HepG2 (cell line): ENCODE measurements at regions not wholly inside any gene's neighbourhood (a gene's known extent, or its start where the extent isn't known, plus 50 kb on each side); places are given as distances from the start of the nearest gene placed in this dataset.

ENCODE experiments used
- ATAC-seq: fragments of 200-7000 bp; cut with Tn5 transposase; 3 replicates; pipeline ENCODE4 v1.9.1; 2020; ENCODE audit warnings: mild to moderate bottlenecking, moderate library complexity
- BruUV-seq: library from RNA; stranded (reverse); fragments of 400-500 nt; replicated peaks from 2 replicates; lab custom pipeline; 2021; lab: Mats Ljungman, UMichigan
- CTCF ChIA-PET: fragments of 300-600 bp; formaldehyde crosslinking; extraction: SDS; loops from one replicate; lab custom pipeline; 2021; ENCODE audit warnings: low total read pairs, inconsistent platforms, low intra/inter-chr PET ratio; lab: Yijun Ruan, JAX
- POLR2A ChIA-PET: fragments of 350-600 bp; sonication (Branson Sonifier 250); formaldehyde crosslinking; loops from one replicate; lab custom pipeline; 2020; ENCODE audit warnings: antibody characterized with exemption, inconsistent platforms; lab: Yijun Ruan, JAX
- DNase-seq: peaks from one replicate; pipeline ENCODE4 v3.0.0-alpha.2; 2015; ENCODE audit warnings: low spot score
- FAIRE-seq: peaks from 3 replicates; lab custom pipeline; 2011; peaks lifted over from hg19 to GRCh38; lab: Jason Lieb, UNC
- H2AFZ ChIP-seq: one replicate; pipeline ENCODE4 v1.6.1; 2011; ENCODE audit warnings: low read length, inconsistent platforms
- H3K27ac ChIP-seq: fragments of 300-600 bp; 3 replicates; pipeline ENCODE4 v1.8.0; 2011; ENCODE audit warnings: mixed run types, mild to moderate bottlenecking, mixed read lengths, low read length, inconsistent platforms; ENCODE audit not compliant: insufficient read depth; ENCODE audit errors: extremely low read length
- H3K27me3 ChIP-seq, 2 experiments: fragments of 200-600 bp in 1 of 2; 2 replicates in 1 of 2; 3 replicates in 1 of 2; pipeline versions ENCODE4 v1.6.0 to v1.8.0; 2011; ENCODE audit warnings: low read length in 2 of 2, mild to moderate bottlenecking in 2 of 2, moderate library complexity in 2 of 2, inconsistent platforms in 1 of 2; ENCODE audit not compliant: insufficient read depth in 2 of 2, control insufficient read depth in 1 of 2
- H3K36me3 ChIP-seq, 2 experiments: fragments of 200-600 bp in 1 of 2; replicated peaks in 1 of 2; 2 replicates in 1 of 2; 3 replicates in 1 of 2; pipeline versions ENCODE4 v1.5.1 to v1.8.0; 2011; ENCODE audit warnings: low read length in 2 of 2, inconsistent platforms in 1 of 2; ENCODE audit not compliant: insufficient read depth in 2 of 2, control insufficient read depth in 1 of 2
- H3K4me1 ChIP-seq: 2 replicates; pipeline ENCODE4 v1.5.1; 2012; ENCODE audit warnings: low read length, inconsistent platforms; ENCODE audit not compliant: insufficient read depth
- H3K4me2 ChIP-seq: 2 replicates; pipeline ENCODE4 v1.6.0; 2011; ENCODE audit warnings: low read depth, low read length, inconsistent platforms
- H3K4me3 ChIP-seq, 3 experiments: fragments of 200-600 bp in 1 of 3; sonication (generic), shearing (Covaris generic) in 1 of 3; replicated peaks in 1 of 3; 2 replicates each; pipeline ENCODE4 v1.5.1; 2011 to 2016; ENCODE audit warnings: low read length in 3 of 3, inconsistent platforms in 2 of 3, low read depth in 2 of 3, mild to moderate bottlenecking in 2 of 3, control low read depth in 1 of 3, mixed read lengths in 1 of 3; ENCODE audit not compliant: insufficient read depth in 1 of 3
- H3K79me2 ChIP-seq: one replicate; pipeline ENCODE4 v1.6.1; 2011; ENCODE audit warnings: low read length, inconsistent platforms; ENCODE audit not compliant: insufficient read depth
- H3K9ac ChIP-seq: 2 replicates; pipeline ENCODE4 v1.6.0; 2011; ENCODE audit warnings: mild to moderate bottlenecking, low read depth, low read length, inconsistent platforms; ENCODE audit not compliant: insufficient read depth
- H3K9me3 ChIP-seq: 2 replicates; pipeline ENCODE4 v1.5.1; 2012; ENCODE audit warnings: mild to moderate bottlenecking, low read length
- H4K20me1 ChIP-seq: 2 replicates; pipeline ENCODE4 v1.6.0; 2011; ENCODE audit warnings: inconsistent platforms, mild to moderate bottlenecking, low read length, moderate library complexity; ENCODE audit not compliant: insufficient read depth
- DR1 ChIP-seq: sonication (generic); formaldehyde crosslinking; IDR thresholded peaks from 2 replicates; pipeline ENCODE4 v1.8.0; 2021; ENCODE audit warnings: mild to moderate bottlenecking, missing genetic modification reagents, inconsistent platforms
- HNRNPUL1 ChIP-seq: fragments of 200-400 bp; formaldehyde crosslinking; IDR thresholded peaks from 2 replicates; pipeline ENCODE4 v1.6.1; 2017; ENCODE audit warnings: low read depth, mild to moderate bottlenecking, low read length, moderate library complexity
- MAF1 ChIP-seq: sonication (generic); formaldehyde crosslinking; IDR thresholded peaks from 2 replicates; pipeline ENCODE4 v1.5.0; 2020; ENCODE audit warnings: missing genetic modification reagents, borderline replicate concordance
- NAIF1 ChIP-seq: sonication (generic); formaldehyde crosslinking; IDR thresholded peaks from 2 replicates; pipeline ENCODE4 v1.5.0; 2020; ENCODE audit warnings: mild to moderate bottlenecking, missing genetic modification reagents, borderline replicate concordance
- PCBP1 ChIP-seq: fragments of 200-400 bp; formaldehyde crosslinking; IDR thresholded peaks from 2 replicates; pipeline ENCODE4 v1.6.1; 2017; ENCODE audit warnings: mild to moderate bottlenecking, low read depth, low read length, borderline replicate concordance
- PPARG ChIP-seq: conservative IDR thresholded peaks from 2 replicates; pipeline ENCODE4 v1.6.1; 2016; ENCODE audit warnings: missing biosample characterization, missing genetic modification reagents
- REL ChIP-seq: sonication (generic); formaldehyde crosslinking; conservative IDR thresholded peaks from 2 replicates; pipeline ENCODE4 v1.8.0; 2022; ENCODE audit warnings: mild to moderate bottlenecking, missing genetic modification reagents, moderate library complexity
- RFXANK ChIP-seq: IDR thresholded peaks from 2 replicates; pipeline ENCODE4 v1.6.1; 2016
- RORA ChIP-seq: sonication (generic); formaldehyde crosslinking; IDR thresholded peaks from 2 replicates; pipeline ENCODE4 v1.5.0; 2020; ENCODE audit warnings: mild to moderate bottlenecking, missing genetic modification reagents, moderate library complexity
- SIN3A ChIP-seq: IDR thresholded peaks from 2 replicates; pipeline ENCODE4 v1.6.1; 2011; ENCODE audit warnings: low read depth, mild to moderate bottlenecking, control low read depth, low read length, borderline replicate concordance
- ZNF589 ChIP-seq: sonication (generic); formaldehyde crosslinking; conservative IDR thresholded peaks from 2 replicates; pipeline ENCODE4 v1.8.0; 2022; ENCODE audit warnings: mild to moderate bottlenecking, moderate library complexity, missing genetic modification reagents
- in situ Hi-C: cut with HindIII; loops from 2 replicates; pipeline ENCODE4 v1.10.0; 2017; ENCODE audit warnings: low pct_unique_long_range_greater_than_20kb; ENCODE audit not compliant: extremely low pct_ligation_motif_present
- intact Hi-C: fragments of 100-400 bp; cut with micrococcal nuclease; formaldehyde crosslinking; loops from one replicate; pipeline ENCODE4 v1.10.0; 2022; ENCODE audit not compliant: unreplicated experiment
- TF ChIP-seq, protein P1 (sequence below): sonication (generic); formaldehyde crosslinking; IDR thresholded peaks from 2 replicates; pipeline ENCODE4 v1.4.0; 2020; ENCODE audit warnings: missing genetic modification reagents, borderline replicate concordance
- TF ChIP-seq, protein P2 (sequence below): sonication (generic); formaldehyde crosslinking; IDR thresholded peaks from 2 replicates; pipeline ENCODE4 v1.9.0; 2021; ENCODE audit warnings: missing genetic modification reagents, borderline replicate concordance
- TF ChIP-seq, protein P3 (sequence below): sonication (generic); formaldehyde crosslinking; IDR thresholded peaks from 2 replicates; pipeline ENCODE4 v1.4.0; 2020; ENCODE audit warnings: missing genetic modification reagents
- TF ChIP-seq, protein P4 (sequence below): sonication (generic); formaldehyde crosslinking; IDR thresholded peaks from 2 replicates; pipeline ENCODE4 v1.5.1; 2020; ENCODE audit warnings: mild to moderate bottlenecking, moderate library complexity, missing genetic modification reagents
- TF ChIP-seq, protein P5 (sequence below): sonication (generic); formaldehyde crosslinking; IDR thresholded peaks from 2 replicates; pipeline ENCODE4 v1.5.0; 2020; ENCODE audit warnings: missing genetic modification reagents, mild to moderate bottlenecking, borderline replicate concordance

DNA sequence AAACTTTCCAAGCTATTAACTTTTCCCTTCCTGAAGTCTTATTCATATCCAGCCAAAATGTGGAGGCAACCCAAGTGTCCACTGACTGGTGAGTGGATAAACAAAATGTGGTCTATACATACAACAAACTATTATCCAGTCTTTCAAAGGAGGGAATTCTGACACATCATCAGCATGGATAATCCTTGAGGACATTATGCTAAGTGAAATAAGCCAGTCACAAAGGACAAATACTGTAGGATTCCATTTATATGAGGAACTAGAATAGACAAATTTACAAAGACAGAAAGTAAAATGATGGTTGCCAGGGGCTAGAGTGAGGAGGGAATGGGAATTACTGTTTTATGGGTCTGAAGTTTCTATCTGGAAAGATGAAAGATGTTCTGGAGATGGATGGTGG is 178.7 kb upstream of the PITX2 start:
- H3K4me2 ChIP-seq = no peak overlapping the region
- POLR2A ChIA-PET = no interaction called here
- no peaks in the 10 kb centered on the region for H3K4me1 ChIP-seq
- FAIRE-seq = no peak
- no peak overlapping the region for H2AFZ ChIP-seq
- no peak overlapping the region for H3K9ac ChIP-seq
- H3K36me3 ChIP-seq = no peaks in the 10 kb centered on the region
- no TSS peak for BruUV-seq
- no peak overlapping the region for H3K4me3 ChIP-seq
- H4K20me1 ChIP-seq = no peaks in the 10 kb centered on the region
- H3K79me2 ChIP-seq = no peaks in the 10 kb centered on the region
- H3K9me3 ChIP-seq = no peaks in the 10 kb centered on the region
- in situ Hi-C loops = no loop called here
- H3K27me3 ChIP-seq = no peaks in the 10 kb centered on the region; a peak in 1 of 5 replicates
- intact Hi-C loops = no loop called here
- no peak overlapping the region for H3K27ac ChIP-seq
- DNase-seq = no peak
- ATAC-seq = no peak
- CTCF ChIA-PET = no interaction called here
- TF ChIP-seq REL (CRISPR knock-in tag) (no peak), PCBP1 (no peak), ZNF589 (no peak), NAIF1 (CRISPR knock-in tag) (no peak), HNRNPUL1 (no peak), DR1 (CRISPR knock-in tag) (no peak), RFXANK (CRISPR knock-in tag) (no peak), SIN3A (no peak), PPARG (CRISPR knock-in tag) (no peak), RORA (CRISPR knock-in tag) (no peak), MAF1 (no peak)
- TF ChIP-seq, protein P1, sequence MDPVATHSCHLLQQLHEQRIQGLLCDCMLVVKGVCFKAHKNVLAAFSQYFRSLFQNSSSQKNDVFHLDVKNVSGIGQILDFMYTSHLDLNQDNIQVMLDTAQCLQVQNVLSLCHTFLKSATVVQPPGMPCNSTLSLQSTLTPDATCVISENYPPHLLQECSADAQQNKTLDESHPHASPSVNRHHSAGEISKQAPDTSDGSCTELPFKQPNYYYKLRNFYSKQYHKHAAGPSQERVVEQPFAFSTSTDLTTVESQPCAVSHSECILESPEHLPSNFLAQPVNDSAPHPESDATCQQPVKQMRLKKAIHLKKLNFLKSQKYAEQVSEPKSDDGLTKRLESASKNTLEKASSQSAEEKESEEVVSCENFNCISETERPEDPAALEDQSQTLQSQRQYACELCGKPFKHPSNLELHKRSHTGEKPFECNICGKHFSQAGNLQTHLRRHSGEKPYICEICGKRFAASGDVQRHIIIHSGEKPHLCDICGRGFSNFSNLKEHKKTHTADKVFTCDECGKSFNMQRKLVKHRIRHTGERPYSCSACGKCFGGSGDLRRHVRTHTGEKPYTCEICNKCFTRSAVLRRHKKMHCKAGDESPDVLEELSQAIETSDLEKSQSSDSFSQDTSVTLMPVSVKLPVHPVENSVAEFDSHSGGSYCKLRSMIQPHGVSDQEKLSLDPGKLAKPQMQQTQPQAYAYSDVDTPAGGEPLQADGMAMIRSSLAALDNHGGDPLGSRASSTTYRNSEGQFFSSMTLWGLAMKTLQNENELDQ (CRISPR knock-in tag) = no peak
- TF ChIP-seq, protein P2, sequence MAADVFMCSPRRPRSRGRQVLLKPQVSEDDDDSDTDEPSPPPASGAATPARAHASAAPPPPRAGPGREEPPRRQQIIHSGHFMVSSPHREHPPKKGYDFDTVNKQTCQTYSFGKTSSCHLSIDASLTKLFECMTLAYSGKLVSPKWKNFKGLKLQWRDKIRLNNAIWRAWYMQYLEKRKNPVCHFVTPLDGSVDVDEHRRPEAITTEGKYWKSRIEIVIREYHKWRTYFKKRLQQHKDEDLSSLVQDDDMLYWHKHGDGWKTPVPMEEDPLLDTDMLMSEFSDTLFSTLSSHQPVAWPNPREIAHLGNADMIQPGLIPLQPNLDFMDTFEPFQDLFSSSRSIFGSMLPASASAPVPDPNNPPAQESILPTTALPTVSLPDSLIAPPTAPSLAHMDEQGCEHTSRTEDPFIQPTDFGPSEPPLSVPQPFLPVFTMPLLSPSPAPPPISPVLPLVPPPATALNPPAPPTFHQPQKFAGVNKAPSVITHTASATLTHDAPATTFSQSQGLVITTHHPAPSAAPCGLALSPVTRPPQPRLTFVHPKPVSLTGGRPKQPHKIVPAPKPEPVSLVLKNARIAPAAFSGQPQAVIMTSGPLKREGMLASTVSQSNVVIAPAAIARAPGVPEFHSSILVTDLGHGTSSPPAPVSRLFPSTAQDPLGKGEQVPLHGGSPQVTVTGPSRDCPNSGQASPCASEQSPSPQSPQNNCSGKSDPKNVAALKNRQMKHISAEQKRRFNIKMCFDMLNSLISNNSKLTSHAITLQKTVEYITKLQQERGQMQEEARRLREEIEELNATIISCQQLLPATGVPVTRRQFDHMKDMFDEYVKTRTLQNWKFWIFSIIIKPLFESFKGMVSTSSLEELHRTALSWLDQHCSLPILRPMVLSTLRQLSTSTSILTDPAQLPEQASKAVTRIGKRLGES (CRISPR knock-in tag) = no peak
- TF ChIP-seq, protein P3, sequence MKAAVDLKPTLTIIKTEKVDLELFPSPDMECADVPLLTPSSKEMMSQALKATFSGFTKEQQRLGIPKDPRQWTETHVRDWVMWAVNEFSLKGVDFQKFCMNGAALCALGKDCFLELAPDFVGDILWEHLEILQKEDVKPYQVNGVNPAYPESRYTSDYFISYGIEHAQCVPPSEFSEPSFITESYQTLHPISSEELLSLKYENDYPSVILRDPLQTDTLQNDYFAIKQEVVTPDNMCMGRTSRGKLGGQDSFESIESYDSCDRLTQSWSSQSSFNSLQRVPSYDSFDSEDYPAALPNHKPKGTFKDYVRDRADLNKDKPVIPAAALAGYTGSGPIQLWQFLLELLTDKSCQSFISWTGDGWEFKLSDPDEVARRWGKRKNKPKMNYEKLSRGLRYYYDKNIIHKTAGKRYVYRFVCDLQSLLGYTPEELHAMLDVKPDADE (CRISPR knock-in tag) = no peak
- TF ChIP-seq, protein P4, sequence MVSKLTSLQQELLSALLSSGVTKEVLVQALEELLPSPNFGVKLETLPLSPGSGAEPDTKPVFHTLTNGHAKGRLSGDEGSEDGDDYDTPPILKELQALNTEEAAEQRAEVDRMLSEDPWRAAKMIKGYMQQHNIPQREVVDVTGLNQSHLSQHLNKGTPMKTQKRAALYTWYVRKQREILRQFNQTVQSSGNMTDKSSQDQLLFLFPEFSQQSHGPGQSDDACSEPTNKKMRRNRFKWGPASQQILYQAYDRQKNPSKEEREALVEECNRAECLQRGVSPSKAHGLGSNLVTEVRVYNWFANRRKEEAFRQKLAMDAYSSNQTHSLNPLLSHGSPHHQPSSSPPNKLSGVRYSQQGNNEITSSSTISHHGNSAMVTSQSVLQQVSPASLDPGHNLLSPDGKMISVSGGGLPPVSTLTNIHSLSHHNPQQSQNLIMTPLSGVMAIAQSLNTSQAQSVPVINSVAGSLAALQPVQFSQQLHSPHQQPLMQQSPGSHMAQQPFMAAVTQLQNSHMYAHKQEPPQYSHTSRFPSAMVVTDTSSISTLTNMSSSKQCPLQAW (CRISPR knock-in tag) = no peak
- TF ChIP-seq, protein P5, sequence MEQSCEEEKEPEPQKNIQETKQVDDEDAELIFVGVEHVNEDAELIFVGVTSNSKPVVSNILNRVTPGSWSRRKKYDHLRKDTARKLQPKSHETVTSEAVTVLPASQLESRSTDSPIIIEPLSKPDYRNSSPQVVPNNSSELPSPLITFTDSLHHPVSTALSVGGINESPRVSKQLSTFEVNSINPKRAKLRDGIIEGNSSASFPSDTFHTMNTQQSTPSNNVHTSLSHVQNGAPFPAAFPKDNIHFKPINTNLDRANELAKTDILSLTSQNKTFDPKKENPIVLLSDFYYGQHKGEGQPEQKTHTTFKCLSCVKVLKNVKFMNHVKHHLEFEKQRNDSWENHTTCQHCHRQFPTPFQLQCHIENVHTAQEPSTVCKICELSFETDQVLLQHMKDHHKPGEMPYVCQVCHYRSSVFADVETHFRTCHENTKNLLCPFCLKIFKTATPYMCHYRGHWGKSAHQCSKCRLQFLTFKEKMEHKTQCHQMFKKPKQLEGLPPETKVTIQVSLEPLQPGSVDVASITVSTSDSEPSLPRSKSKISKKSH (CRISPR knock-in tag) = no peak
